HEK293T (cell line): ENCODE measurements at regions not wholly inside any gene's neighbourhood (a gene's known extent, or its start where the extent isn't known, plus 50 kb on each side); places are given as distances from the start of the nearest gene placed in this dataset.

Source experiments
- BHLHE40 ChIP-seq: fragments of 450-650 bp; IDR thresholded peaks from 2 replicates; pipeline ENCODE4 v1.6.1; 2016; ENCODE audit warnings: mild to moderate bottlenecking, moderate library complexity, borderline replicate concordance
- FOXK2 ChIP-seq: fragments of 450-650 bp; IDR thresholded peaks from 2 replicates; pipeline ENCODE4 v1.6.1; 2016; ENCODE audit warnings: mild to moderate bottlenecking
- FOXM1 ChIP-seq: fragments of 450-650 bp; IDR thresholded peaks from 2 replicates; pipeline ENCODE4 v1.6.1; 2017; ENCODE audit warnings: mild to moderate bottlenecking, borderline replicate concordance
- SP1 ChIP-seq: fragments of 450-650 bp; IDR thresholded peaks from 2 replicates; pipeline ENCODE4 v1.6.1; 2017
- SUZ12 ChIP-seq: fragments of 450-650 bp; IDR thresholded peaks from 2 replicates; pipeline ENCODE4 v1.6.1; 2016; ENCODE audit warnings: mild to moderate bottlenecking
- TARDBP ChIP-seq: fragments of 450-650 bp; IDR thresholded peaks from 2 replicates; pipeline ENCODE4 v1.6.1; 2016

DNA sequence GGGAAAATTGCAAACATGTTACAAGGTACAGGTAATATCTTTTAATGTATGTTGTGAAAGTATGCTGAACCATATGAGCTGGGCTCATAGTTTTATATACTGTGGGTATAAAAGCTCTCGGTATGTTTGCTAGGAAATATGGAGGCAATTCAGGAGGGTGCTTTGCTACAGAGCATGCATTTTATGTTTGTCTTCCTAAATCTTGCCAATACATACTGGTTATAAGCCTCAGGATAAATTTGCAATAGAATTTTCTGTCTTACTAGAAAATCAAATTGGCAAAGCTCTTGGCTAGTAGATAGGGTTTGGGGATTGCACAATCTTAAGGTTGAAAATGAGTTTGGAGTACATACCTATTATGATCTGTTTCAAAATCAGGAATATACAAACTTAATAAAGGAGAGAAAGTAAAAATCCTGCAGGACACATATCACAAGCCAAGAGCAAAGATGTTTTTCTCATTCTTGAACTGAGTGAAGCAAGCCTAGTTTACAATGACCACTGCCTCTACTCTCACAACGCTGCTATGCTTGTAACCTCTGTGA, 751.2 kb downstream of the HDGFL1 start:
- TF ChIP-seq FOXK2, result no peak
- TF ChIP-seq FOXM1, result no peak
- TF ChIP-seq SP1, result no peak
- no peak for TF ChIP-seq SUZ12
- TF ChIP-seq BHLHE40, result no peak
- no peak for TF ChIP-seq TARDBP
